ENCODE measurements at regions not wholly inside any gene's neighbourhood (a gene's known extent, or its start where the extent isn't known, plus 50 kb on each side); places are given as distances from the start of the nearest gene placed in this dataset.

GRCh38 chr5:163997965-163998364 is 492.5 kb downstream of the MAT2B start:
- Histone ChIP-seq H3K4me2 (ENCODE audit: low read length, poor library complexity, severe bottlenecking) (no peak overlapping the region), H2BK12ac (ENCODE audit: low read length in 2 of 2) (no peak overlapping the region), H2BK15ac (ENCODE audit: low read depth, poor library complexity, severe bottlenecking) (no peak overlapping the region), H3K4ac (ENCODE audit: low read depth in 1 of 2, low read length in 2 of 2) (no peak overlapping the region), H3K36me3 (ENCODE audit: control insufficient read depth in 1 of 2, insufficient read depth in 2 of 2, low read depth in 1 of 2, low read length in 2 of 2) (no peaks in the 10 kb centered on the region), H3K9me3 (ENCODE audit: control insufficient read depth, low read length) (no peaks in the 10 kb centered on the region), H3K18ac (ENCODE audit: low read depth in 1 of 2, low read length in 2 of 2) (no peak overlapping the region), H3K9ac (ENCODE audit: low read length) (no peak overlapping the region), H4K8ac (ENCODE audit: low read length) (no peak overlapping the region), H2AFZ (ENCODE audit: low read depth, low read length) (no peak overlapping the region), H3K79me1 (replicated peaks; ENCODE audit: low read length, poor library complexity, severe bottlenecking) (no peaks in the 10 kb centered on the region), H3K4me3 (ENCODE audit: insufficient read depth in 1 of 2, low read depth in 1 of 2, low read length in 2 of 2) (no peak overlapping the region), H2BK5ac (ENCODE audit: low read depth, low read length, poor library complexity, severe bottlenecking) (no peak overlapping the region), H3K4me1 (ENCODE audit: control insufficient read depth, insufficient read depth, low read depth, low read length) (no peaks in the 10 kb centered on the region), H2AK5ac (ENCODE audit: low read length, severe bottlenecking) (no peak overlapping the region), H3K23ac (ENCODE audit: low read length in 2 of 2) (no peak overlapping the region), H3K27me3 (ENCODE audit: control insufficient read depth in 1 of 2, insufficient read depth in 1 of 2, low read length in 2 of 2) (no peaks in the 10 kb centered on the region), H3K27ac (ENCODE audit: low read length, poor library complexity, severe bottlenecking) (no peak overlapping the region), H3K14ac (ENCODE audit: low read length in 2 of 2) (no peak overlapping the region), H2BK120ac (ENCODE audit: low read depth, low read length) (no peak overlapping the region), H4K91ac (ENCODE audit: low read length) (no peak overlapping the region)
- DNase-seq: no peak

GRCh38 chr5:164000241-164000640 is 494.8 kb downstream of the MAT2B start:
- Histone ChIP-seq H4K8ac (ENCODE audit: low read length) (no peak overlapping the region), H3K9ac (ENCODE audit: low read length) (no peak overlapping the region), H3K27me3 (ENCODE audit: control insufficient read depth in 1 of 2, insufficient read depth in 1 of 2, low read length in 2 of 2) (no peaks in the 10 kb centered on the region), H2BK120ac (ENCODE audit: low read depth, low read length) (no peak overlapping the region), H3K4me2 (ENCODE audit: low read length, poor library complexity, severe bottlenecking) (no peak overlapping the region), H3K4me3 (ENCODE audit: insufficient read depth in 1 of 2, low read depth in 1 of 2, low read length in 2 of 2) (no peak overlapping the region), H2AFZ (ENCODE audit: low read depth, low read length) (no peak overlapping the region), H3K79me1 (replicated peaks; ENCODE audit: low read length, poor library complexity, severe bottlenecking) (no peaks in the 10 kb centered on the region), H3K4me1 (ENCODE audit: control insufficient read depth, insufficient read depth, low read depth, low read length) (no peaks in the 10 kb centered on the region), H3K4ac (ENCODE audit: low read depth in 1 of 2, low read length in 2 of 2) (no peak overlapping the region), H3K14ac (ENCODE audit: low read length in 2 of 2) (no peak overlapping the region), H2BK15ac (ENCODE audit: low read depth, poor library complexity, severe bottlenecking) (no peak overlapping the region), H3K9me3 (ENCODE audit: control insufficient read depth, low read length) (no peaks in the 10 kb centered on the region), H3K23ac (ENCODE audit: low read length in 2 of 2) (no peak overlapping the region), H3K27ac (ENCODE audit: low read length, poor library complexity, severe bottlenecking) (no peak overlapping the region), H2BK12ac (ENCODE audit: low read length in 2 of 2) (no peak overlapping the region), H4K91ac (ENCODE audit: low read length) (no peak overlapping the region), H2AK5ac (ENCODE audit: low read length, severe bottlenecking) (no peak overlapping the region), H2BK5ac (ENCODE audit: low read depth, low read length, poor library complexity, severe bottlenecking) (no peak overlapping the region), H3K18ac (ENCODE audit: low read depth in 1 of 2, low read length in 2 of 2) (no peak overlapping the region), H3K36me3 (ENCODE audit: control insufficient read depth in 1 of 2, insufficient read depth in 2 of 2, low read depth in 1 of 2, low read length in 2 of 2) (no peaks in the 10 kb centered on the region)
- WGBS: 92% methylated on average over 2 of the region's 3 CpGs
- DNase-seq: no peak

GRCh38 chr5:164000819-164001218 is 495.4 kb downstream of the MAT2B start:
- Histone ChIP-seq H3K4ac (ENCODE audit: low read depth in 1 of 2, low read length in 2 of 2) (no peak overlapping the region), H3K9me3 (ENCODE audit: control insufficient read depth, low read length) (no peaks in the 10 kb centered on the region), H3K27me3 (ENCODE audit: control insufficient read depth in 1 of 2, insufficient read depth in 1 of 2, low read length in 2 of 2) (no peaks in the 10 kb centered on the region), H3K79me1 (replicated peaks; ENCODE audit: low read length, poor library complexity, severe bottlenecking) (no peaks in the 10 kb centered on the region), H2BK15ac (ENCODE audit: low read depth, poor library complexity, severe bottlenecking) (no peak overlapping the region), H3K4me1 (ENCODE audit: control insufficient read depth, insufficient read depth, low read depth, low read length) (no peaks in the 10 kb centered on the region), H3K14ac (ENCODE audit: low read length in 2 of 2) (no peak overlapping the region), H3K4me3 (ENCODE audit: insufficient read depth in 1 of 2, low read depth in 1 of 2, low read length in 2 of 2) (no peak overlapping the region), H2AK5ac (ENCODE audit: low read length, severe bottlenecking) (no peak overlapping the region), H3K23ac (ENCODE audit: low read length in 2 of 2) (no peak overlapping the region), H3K9ac (ENCODE audit: low read length) (no peak overlapping the region), H2BK120ac (ENCODE audit: low read depth, low read length) (no peak overlapping the region), H2BK12ac (ENCODE audit: low read length in 2 of 2) (no peak overlapping the region), H2BK5ac (ENCODE audit: low read depth, low read length, poor library complexity, severe bottlenecking) (no peak overlapping the region), H3K18ac (ENCODE audit: low read depth in 1 of 2, low read length in 2 of 2) (no peak overlapping the region), H4K8ac (ENCODE audit: low read length) (no peak overlapping the region), H3K4me2 (ENCODE audit: low read length, poor library complexity, severe bottlenecking) (no peak overlapping the region), H2AFZ (ENCODE audit: low read depth, low read length) (no peak overlapping the region), H3K36me3 (ENCODE audit: control insufficient read depth in 1 of 2, insufficient read depth in 2 of 2, low read depth in 1 of 2, low read length in 2 of 2) (no peaks in the 10 kb centered on the region), H4K91ac (ENCODE audit: low read length) (no peak overlapping the region), H3K27ac (ENCODE audit: low read length, poor library complexity, severe bottlenecking) (no peak overlapping the region)
- peak; percentile 4 for DNase-seq
- WGBS: 45% methylated on average over 1 of the region's 3 CpGs

GRCh38 chr5:164002214-164002613 is 496.8 kb downstream of the MAT2B start:
- no peak overlapping the region for H4K8ac ChIP-seq (ENCODE audit: low read length)
- H3K9ac ChIP-seq (ENCODE audit: low read length): no peak overlapping the region
- H3K4me3 ChIP-seq (ENCODE audit: insufficient read depth in 1 of 2, low read depth in 1 of 2, low read length in 2 of 2): no peak overlapping the region
- H3K9me3 ChIP-seq (ENCODE audit: control insufficient read depth, low read length): no peaks in the 10 kb centered on the region
- WGBS: 92% methylated on average over 2 of the region's 3 CpGs
- H3K4ac ChIP-seq (ENCODE audit: low read depth in 1 of 2, low read length in 2 of 2): no peak overlapping the region
- H3K36me3 ChIP-seq (ENCODE audit: control insufficient read depth in 1 of 2, insufficient read depth in 2 of 2, low read depth in 1 of 2, low read length in 2 of 2): no peaks in the 10 kb centered on the region
- H3K4me1 ChIP-seq (ENCODE audit: control insufficient read depth, insufficient read depth, low read depth, low read length): no peaks in the 10 kb centered on the region
- DNase-seq: peak; percentile 1
- no peak overlapping the region for H3K27ac ChIP-seq (ENCODE audit: low read length, poor library complexity, severe bottlenecking)
- no peak overlapping the region for H2BK120ac ChIP-seq (ENCODE audit: low read depth, low read length)
- H2AFZ ChIP-seq (ENCODE audit: low read depth, low read length): no peak overlapping the region
- no peak overlapping the region for H3K4me2 ChIP-seq (ENCODE audit: low read length, poor library complexity, severe bottlenecking)
- H4K91ac ChIP-seq (ENCODE audit: low read length): no peak overlapping the region
- no peak overlapping the region for H2BK15ac ChIP-seq (ENCODE audit: low read depth, poor library complexity, severe bottlenecking)
- no peak overlapping the region for H2BK12ac ChIP-seq (ENCODE audit: low read length in 2 of 2)
- no peak overlapping the region for H2AK5ac ChIP-seq (ENCODE audit: low read length, severe bottlenecking)
- no peak overlapping the region for H2BK5ac ChIP-seq (ENCODE audit: low read depth, low read length, poor library complexity, severe bottlenecking)
- H3K79me1 ChIP-seq (replicated peaks; ENCODE audit: low read length, poor library complexity, severe bottlenecking): no peaks in the 10 kb centered on the region
- no peak overlapping the region for H3K23ac ChIP-seq (ENCODE audit: low read length in 2 of 2)
- no peaks in the 10 kb centered on the region for H3K27me3 ChIP-seq (ENCODE audit: control insufficient read depth in 1 of 2, insufficient read depth in 1 of 2, low read length in 2 of 2)
- no peak overlapping the region for H3K18ac ChIP-seq (ENCODE audit: low read depth in 1 of 2, low read length in 2 of 2)
- H3K14ac ChIP-seq (ENCODE audit: low read length in 2 of 2): no peak overlapping the region
